ENCODE measurements at regions not wholly inside any gene's neighbourhood (a gene's known extent, or its start where the extent isn't known, plus 50 kb on each side); places are given as distances from the start of the nearest gene placed in this dataset.
A peak's percentile ranks its signal among the peaks of the same experiment; 100 is the strongest.
"Not testable (repeated sequence)": the region's sequence is repeated elsewhere in the genome, so short reads cannot be mapped to it uniquely, and the experiment has no call there.

GRCh38 chr5:60488466-60489130, 211.4 kb downstream of the DEPDC1B start:
- Histone ChIP-seq H3K9ac (ENCODE audit: low read length in 2 of 2) (peak overlapping the region; percentile 77 to 81), H3K27ac (ENCODE audit: low read length) (peak overlapping the region; percentile 81), H3K36me3 (ENCODE audit: control insufficient read depth in 2 of 2, insufficient read depth in 2 of 2, low read length in 2 of 2) (no peaks in the 10 kb centered on the region), H3K4me3 (ENCODE audit: low read length in 2 of 2) (peak overlapping the region; percentile 78 to 82), H3K27me3 (ENCODE audit: control insufficient read depth in 1 of 2, insufficient read depth in 2 of 2, low read length in 2 of 2) (no peaks in the 10 kb centered on the region), H3K4me1 (ENCODE audit: control insufficient read depth, insufficient read depth, low read length) (no peaks in the 10 kb centered on the region), H3K9me3 (ENCODE audit: control insufficient read depth in 2 of 2, low read length in 2 of 2) (no peaks in the 10 kb centered on the region)

- no peaks in the 10 kb centered on the region for H3K9me3 ChIP-seq (ENCODE audit: control insufficient read depth in 2 of 2, low read length in 2 of 2)
- no peaks in the 10 kb centered on the region for H3K4me1 ChIP-seq (ENCODE audit: control insufficient read depth, insufficient read depth, low read length)
- no peaks in the 10 kb centered on the region for H3K27me3 ChIP-seq (ENCODE audit: control insufficient read depth in 1 of 2, insufficient read depth in 2 of 2, low read length in 2 of 2)
- peak overlapping the region; percentile 81 for H3K27ac ChIP-seq (ENCODE audit: low read length)
- peak overlapping the region; percentile 77 to 81 for H3K9ac ChIP-seq (ENCODE audit: low read length in 2 of 2)
- H3K4me3 ChIP-seq (ENCODE audit: low read length in 2 of 2), result peak overlapping the region; percentile 78 to 82
- H3K36me3 ChIP-seq (ENCODE audit: control insufficient read depth in 2 of 2, insufficient read depth in 2 of 2, low read length in 2 of 2), result no peaks in the 10 kb centered on the region
Observed at GRCh38 chr5:60487885-60488442, 212.0 kb downstream of the DEPDC1B start.

DNA sequence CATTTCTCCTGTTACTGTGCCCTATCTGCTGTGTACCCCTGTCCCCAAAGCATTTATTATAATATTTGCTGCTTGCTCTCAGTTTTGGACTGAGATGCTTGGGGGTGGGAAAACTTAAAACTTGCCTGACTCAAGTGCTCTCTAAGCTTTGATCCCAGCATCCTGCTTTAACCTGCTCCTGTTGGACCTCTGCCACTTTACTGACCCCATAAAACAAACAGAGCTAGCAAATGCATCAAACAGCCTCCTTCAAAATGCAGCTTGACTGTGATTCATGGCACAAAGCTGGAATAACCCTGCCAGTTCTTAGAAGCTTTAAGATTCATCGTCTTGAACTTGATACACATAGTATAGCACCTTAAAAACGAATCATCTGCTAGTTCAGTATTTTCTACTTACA, 212.5 kb downstream of the DEPDC1B start:
- H3K36me3 ChIP-seq (ENCODE audit: control insufficient read depth in 2 of 2, insufficient read depth in 2 of 2, low read length in 2 of 2), result no peaks in the 10 kb centered on the region
- H3K9me3 ChIP-seq (ENCODE audit: control insufficient read depth in 2 of 2, low read length in 2 of 2), result no peaks in the 10 kb centered on the region
- H3K9ac ChIP-seq (ENCODE audit: low read length in 2 of 2), result peak overlapping the region; percentile 77 to 81
- peak overlapping the region; percentile 78 to 82 for H3K4me3 ChIP-seq (ENCODE audit: low read length in 2 of 2)
- peak overlapping the region; percentile 81 for H3K27ac ChIP-seq (ENCODE audit: low read length)
- no peaks in the 10 kb centered on the region for H3K4me1 ChIP-seq (ENCODE audit: control insufficient read depth, insufficient read depth, low read length)
- no peaks in the 10 kb centered on the region for H3K27me3 ChIP-seq (ENCODE audit: control insufficient read depth in 1 of 2, insufficient read depth in 2 of 2, low read length in 2 of 2)

DNA sequence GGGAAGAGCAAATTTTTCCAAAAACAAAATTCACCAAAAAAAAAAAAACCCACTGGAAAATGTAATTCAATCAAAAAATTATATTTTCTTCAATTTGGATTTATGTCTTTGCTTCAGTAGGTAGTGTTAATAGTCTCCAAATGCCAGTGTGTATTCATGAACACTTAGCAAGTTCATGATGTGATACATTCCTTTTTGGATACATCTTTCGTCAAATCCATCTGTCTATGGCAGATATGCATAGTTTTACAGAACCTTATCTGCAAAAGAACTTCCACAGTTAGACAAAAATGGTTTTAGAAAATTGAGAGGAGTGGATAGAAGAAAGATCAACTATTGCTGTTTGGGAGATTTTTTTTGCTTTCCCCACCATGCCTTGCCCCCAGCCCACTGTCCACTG, 214.6 kb downstream of the DEPDC1B start:
- Histone ChIP-seq H3K9me3 (ENCODE audit: control insufficient read depth in 2 of 2, low read length in 2 of 2) (no peaks in the 10 kb centered on the region), H3K4me1 (ENCODE audit: control insufficient read depth, insufficient read depth, low read length) (no peaks in the 10 kb centered on the region), H3K27ac (ENCODE audit: low read length) (no peak overlapping the region), H3K27me3 (ENCODE audit: control insufficient read depth in 1 of 2, insufficient read depth in 2 of 2, low read length in 2 of 2) (no peaks in the 10 kb centered on the region), H3K9ac (ENCODE audit: low read length in 2 of 2) (no peak overlapping the region), H3K4me3 (ENCODE audit: low read length in 2 of 2) (no peak overlapping the region), H3K36me3 (ENCODE audit: control insufficient read depth in 2 of 2, insufficient read depth in 2 of 2, low read length in 2 of 2) (no peaks in the 10 kb centered on the region)

DNA sequence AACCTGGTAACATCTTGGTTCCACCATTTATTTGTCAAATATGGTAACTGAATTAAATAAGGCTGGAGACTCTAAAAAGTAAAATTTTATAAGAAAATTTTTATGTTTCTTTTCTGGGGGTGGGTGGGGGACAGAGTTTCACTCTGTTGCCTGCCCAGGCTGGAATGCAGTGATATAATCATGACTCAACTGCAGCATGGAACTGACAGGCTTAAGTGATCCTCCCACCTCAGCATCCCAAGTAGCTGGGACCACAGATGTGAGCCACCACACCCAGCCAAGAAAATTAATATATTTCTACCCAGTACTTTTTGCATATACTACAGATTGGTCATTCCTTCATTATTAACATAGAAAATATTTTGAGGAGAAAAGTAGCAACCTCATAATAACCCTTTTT, 216.9 kb downstream of the DEPDC1B start:
- Histone ChIP-seq H3K27ac (ENCODE audit: low read length) (no peak overlapping the region), H3K4me1 (ENCODE audit: control insufficient read depth, insufficient read depth, low read length) (no peaks in the 10 kb centered on the region), H3K36me3 (ENCODE audit: control insufficient read depth in 2 of 2, insufficient read depth in 2 of 2, low read length in 2 of 2) (no peaks in the 10 kb centered on the region), H3K9me3 (ENCODE audit: control insufficient read depth in 2 of 2, low read length in 2 of 2) (no peaks in the 10 kb centered on the region), H3K4me3 (ENCODE audit: low read length in 2 of 2) (no peak overlapping the region), H3K9ac (ENCODE audit: low read length in 2 of 2) (no peak overlapping the region), H3K27me3 (ENCODE audit: control insufficient read depth in 1 of 2, insufficient read depth in 2 of 2, low read length in 2 of 2) (no peaks in the 10 kb centered on the region)

DNA sequence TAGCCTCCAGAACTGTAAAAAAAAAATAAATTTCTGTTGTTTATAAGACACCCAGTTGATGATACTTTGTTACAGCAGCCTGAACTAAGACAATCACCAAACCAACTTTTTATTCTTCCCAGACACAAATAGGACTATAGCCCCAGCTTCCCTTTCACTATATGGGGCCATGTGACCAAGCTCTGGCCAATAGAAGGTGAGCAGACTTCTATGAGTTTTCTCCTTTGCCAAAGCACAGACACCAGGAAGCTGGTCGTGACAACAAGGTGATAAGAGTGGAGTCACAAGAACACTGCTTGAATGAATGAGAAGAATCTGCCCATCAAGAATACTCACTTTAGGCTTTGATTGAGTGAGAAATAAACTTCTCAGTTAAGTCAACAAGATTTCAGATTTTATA, 217.7 kb downstream of the DEPDC1B start:
- Histone ChIP-seq H3K36me3 (ENCODE audit: control insufficient read depth in 2 of 2, insufficient read depth in 2 of 2, low read length in 2 of 2) (no peaks in the 10 kb centered on the region), H3K4me3 (ENCODE audit: low read length in 2 of 2) (no peak overlapping the region)

GRCh38 chr5:60479542-60479941, 220.4 kb downstream of the DEPDC1B start:
- Histone ChIP-seq H3K27ac (ENCODE audit: low read length) (no peak overlapping the region), H3K4me1 (ENCODE audit: control insufficient read depth, insufficient read depth, low read length) (no peaks in the 10 kb centered on the region), H3K4me3 (ENCODE audit: low read length in 2 of 2) (no peak overlapping the region), H3K27me3 (ENCODE audit: control insufficient read depth in 1 of 2, insufficient read depth in 2 of 2, low read length in 2 of 2) (no peaks in the 10 kb centered on the region), H3K9ac (ENCODE audit: low read length in 2 of 2) (no peak overlapping the region), H3K9me3 (ENCODE audit: control insufficient read depth in 2 of 2, low read length in 2 of 2) (no peaks in the 10 kb centered on the region), H3K36me3 (ENCODE audit: control insufficient read depth in 2 of 2, insufficient read depth in 2 of 2, low read length in 2 of 2) (no peaks in the 10 kb centered on the region)

More for the DNA sequence above, 217.7 kb downstream of the DEPDC1B start:
- Histone ChIP-seq H3K27me3 (ENCODE audit: control insufficient read depth in 1 of 2, insufficient read depth in 2 of 2, low read length in 2 of 2) (no peaks in the 10 kb centered on the region), H3K9ac (ENCODE audit: low read length in 2 of 2) (no peak overlapping the region), H3K9me3 (ENCODE audit: control insufficient read depth in 2 of 2, low read length in 2 of 2) (no peaks in the 10 kb centered on the region), H3K27ac (ENCODE audit: low read length) (no peak overlapping the region), H3K4me1 (ENCODE audit: control insufficient read depth, insufficient read depth, low read length) (no peaks in the 10 kb centered on the region)

GRCh38 chr5:60477849-60478248, 222.1 kb downstream of the DEPDC1B start:
- no peak overlapping the region for H3K4me3 ChIP-seq (ENCODE audit: low read length in 2 of 2)
- no peak overlapping the region for H3K27ac ChIP-seq (ENCODE audit: low read length)
- H3K9me3 ChIP-seq (ENCODE audit: control insufficient read depth in 2 of 2, low read length in 2 of 2), result no peaks in the 10 kb centered on the region
- H3K36me3 ChIP-seq (ENCODE audit: control insufficient read depth in 2 of 2, insufficient read depth in 2 of 2, low read length in 2 of 2), result no peaks in the 10 kb centered on the region
- H3K27me3 ChIP-seq (ENCODE audit: control insufficient read depth in 1 of 2, insufficient read depth in 2 of 2, low read length in 2 of 2), result no peaks in the 10 kb centered on the region
- no peak overlapping the region for H3K9ac ChIP-seq (ENCODE audit: low read length in 2 of 2)
- H3K4me1 ChIP-seq (ENCODE audit: control insufficient read depth, insufficient read depth, low read length), result no peaks in the 10 kb centered on the region

DNA sequence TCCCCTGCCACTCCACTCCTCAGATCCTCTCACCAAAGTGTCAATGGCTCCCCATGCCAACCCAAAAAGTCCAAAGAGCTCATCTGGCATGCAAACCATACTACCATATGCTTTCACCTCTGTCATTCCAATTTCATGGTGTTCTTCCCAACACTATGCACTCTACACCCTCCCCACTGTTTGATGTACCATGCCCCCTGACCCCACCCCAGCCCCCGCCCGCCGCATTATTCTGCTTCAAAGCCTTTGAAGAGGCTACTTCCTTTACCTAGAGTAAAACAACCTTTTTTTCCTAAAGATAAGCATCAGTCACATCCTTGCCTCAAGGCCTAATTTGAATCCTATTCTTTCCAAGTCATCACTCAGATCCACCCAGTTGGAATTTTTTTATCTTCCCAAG, 226.3 kb downstream of the DEPDC1B start:
- no peaks in the 10 kb centered on the region for H3K4me1 ChIP-seq (ENCODE audit: control insufficient read depth, insufficient read depth, low read length)
- no peaks in the 10 kb centered on the region for H3K36me3 ChIP-seq (ENCODE audit: control insufficient read depth in 2 of 2, insufficient read depth in 2 of 2, low read length in 2 of 2)
- no peak overlapping the region for H3K9ac ChIP-seq (ENCODE audit: low read length in 2 of 2)
- H3K27ac ChIP-seq (ENCODE audit: low read length), result no peak overlapping the region
- H3K27me3 ChIP-seq (ENCODE audit: control insufficient read depth in 1 of 2, insufficient read depth in 2 of 2, low read length in 2 of 2), result no peaks in the 10 kb centered on the region
- no peaks in the 10 kb centered on the region for H3K9me3 ChIP-seq (ENCODE audit: control insufficient read depth in 2 of 2, low read length in 2 of 2)
- H3K4me3 ChIP-seq (ENCODE audit: low read length in 2 of 2), result no peak overlapping the region

- H3K9me3 ChIP-seq (ENCODE audit: control insufficient read depth in 2 of 2, low read length in 2 of 2); H3K4me3 ChIP-seq (ENCODE audit: low read length in 2 of 2); H3K9ac ChIP-seq (ENCODE audit: low read length in 2 of 2); H3K27me3 ChIP-seq (ENCODE audit: control insufficient read depth in 1 of 2, insufficient read depth in 2 of 2, low read length in 2 of 2); H3K4me1 ChIP-seq (ENCODE audit: control insufficient read depth, insufficient read depth, low read length); H3K36me3 ChIP-seq (ENCODE audit: control insufficient read depth in 2 of 2, insufficient read depth in 2 of 2, low read length in 2 of 2); H3K27ac ChIP-seq (ENCODE audit: low read length): not testable (repeated sequence)
Observed at GRCh38 chr5:60473027-60473426, 226.9 kb downstream of the DEPDC1B start.

GRCh38 chr5:60470881-60471280, 229.1 kb downstream of the DEPDC1B start:
- Histone ChIP-seq H3K27me3 (ENCODE audit: control insufficient read depth in 1 of 2, insufficient read depth in 2 of 2, low read length in 2 of 2) (no peaks in the 10 kb centered on the region), H3K9me3 (ENCODE audit: control insufficient read depth in 2 of 2, low read length in 2 of 2) (no peaks in the 10 kb centered on the region), H3K4me1 (ENCODE audit: control insufficient read depth, insufficient read depth, low read length) (no peaks in the 10 kb centered on the region), H3K27ac (ENCODE audit: low read length) (no peak overlapping the region), H3K4me3 (ENCODE audit: low read length in 2 of 2) (no peak overlapping the region), H3K9ac (ENCODE audit: low read length in 2 of 2) (no peak overlapping the region), H3K36me3 (ENCODE audit: control insufficient read depth in 2 of 2, insufficient read depth in 2 of 2, low read length in 2 of 2) (no peaks in the 10 kb centered on the region)
